Stomach smooth muscle (tissue), 2 donors: ENCODE measurements at regions not wholly inside any gene's neighbourhood (a gene's known extent, or its start where the extent isn't known, plus 50 kb on each side); places are given as distances from the start of the nearest gene placed in this dataset.

Experiments used
- H3K27ac ChIP-seq: one replicate; pipeline ENCODE4 v1.7.0; 2013; ENCODE audit warnings: mild to moderate bottlenecking, low read length, inconsistent platforms
- H3K27me3 ChIP-seq, 2 donors: one replicate each; pipeline ENCODE4 v1.7.0; 2013; ENCODE audit warnings: low read length in 2 of 2; ENCODE audit not compliant: insufficient read depth in 2 of 2, control insufficient read depth in 1 of 2
- H3K36me3 ChIP-seq, 2 donors: one replicate each; pipeline ENCODE4 v1.7.0; 2013; ENCODE audit warnings: low read length in 2 of 2; ENCODE audit not compliant: control insufficient read depth in 2 of 2, insufficient read depth in 2 of 2
- H3K4me1 ChIP-seq: one replicate; pipeline ENCODE4 v1.7.0; 2013; ENCODE audit warnings: low read length; ENCODE audit not compliant: control insufficient read depth, insufficient read depth
- H3K4me3 ChIP-seq, 2 donors: one replicate each; pipeline ENCODE4 v1.7.0; 2013; ENCODE audit warnings: low read length in 2 of 2
- H3K9ac ChIP-seq, 2 donors: one replicate each; pipeline ENCODE4 v1.7.0; 2013; ENCODE audit warnings: low read length in 2 of 2, mild to moderate bottlenecking in 1 of 2
- H3K9me3 ChIP-seq, 2 donors: one replicate each; pipeline ENCODE4 v1.7.0; 2013; ENCODE audit warnings: low read length in 2 of 2; ENCODE audit not compliant: control insufficient read depth in 2 of 2
- donor health status: healthy.
- donor health status: Pancreatic carcinoma.

GRCh38 chr20:61127311-61128039 lies 124.6 kb upstream of the CDH4 start:
- Histone ChIP-seq H3K27me3 (peaks cover 0 to 7% of the 10 kb centered on the region in 2 donors), H3K4me1 (no peaks in the 10 kb centered on the region), H3K27ac (no peak overlapping the region), H3K4me3 (no peak overlapping the region), H3K9ac (no peak overlapping the region), H3K36me3 (no peaks in the 10 kb centered on the region), H3K9me3 (no peaks in the 10 kb centered on the region)

- H3K27ac ChIP-seq, result no peak overlapping the region
- H3K36me3 ChIP-seq, result no peaks in the 10 kb centered on the region
- H3K4me3 ChIP-seq, result no peak overlapping the region
- peaks cover 0 to 12% of the 10 kb centered on the region in 2 donors for H3K27me3 ChIP-seq
- H3K4me1 ChIP-seq, result no peaks in the 10 kb centered on the region
- no peaks in the 10 kb centered on the region for H3K9me3 ChIP-seq
- H3K9ac ChIP-seq, result no peak overlapping the region
Measured at GRCh38 chr20:61128701-61129269, 123.3 kb upstream of the CDH4 start.

DNA sequence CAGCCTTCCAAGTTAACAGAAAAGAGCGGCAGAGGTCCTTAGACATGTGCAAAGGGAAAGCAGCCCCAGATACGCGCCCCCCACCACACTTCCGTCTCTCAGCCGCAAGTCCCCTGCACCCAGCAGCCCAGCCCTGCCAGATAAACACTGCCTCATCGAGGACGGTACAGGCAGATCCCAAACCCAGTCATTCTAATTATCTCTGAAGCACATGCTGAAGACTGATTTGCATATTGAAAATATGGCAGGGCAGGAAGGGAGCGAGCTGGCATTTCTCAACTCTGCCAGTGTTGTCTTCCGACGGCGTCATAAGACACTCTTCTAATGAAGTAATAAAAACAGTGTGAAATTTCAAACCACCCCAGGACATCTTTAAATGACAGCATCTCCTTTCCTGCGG lies 122.8 kb upstream of the CDH4 start:
- Histone ChIP-seq H3K36me3 (no peaks in the 10 kb centered on the region), H3K27ac (no peak overlapping the region), H3K9ac (no peak overlapping the region), H3K4me1 (no peaks in the 10 kb centered on the region), H3K4me3 (no peak overlapping the region), H3K27me3 (peaks cover 0 to 12% of the 10 kb centered on the region in 2 donors), H3K9me3 (no peaks in the 10 kb centered on the region)

DNA sequence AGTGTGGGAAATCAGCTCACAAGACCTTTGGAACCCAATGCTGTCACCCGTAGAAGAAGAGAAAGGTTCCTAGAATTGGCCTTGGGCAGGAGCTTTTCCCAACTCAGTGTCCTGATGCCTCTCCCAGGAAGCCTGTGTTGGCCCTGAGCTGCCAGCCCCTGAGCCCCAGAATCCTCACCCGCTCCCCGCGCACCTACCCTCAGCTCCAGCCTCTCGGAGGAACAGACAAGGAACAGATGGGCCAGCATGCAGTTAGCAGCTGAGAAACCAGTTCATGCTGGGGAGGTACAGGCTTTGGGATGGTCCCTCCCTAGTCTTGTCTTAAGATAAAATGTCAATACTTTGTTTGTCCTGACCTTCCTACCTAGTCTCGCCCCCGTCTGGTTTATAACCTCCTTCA lies 121.9 kb upstream of the CDH4 start:
- no peaks in the 10 kb centered on the region for H3K36me3 ChIP-seq
- H3K9ac ChIP-seq, result no peak overlapping the region
- no peaks in the 10 kb centered on the region for H3K9me3 ChIP-seq
- H3K4me3 ChIP-seq, result no peak overlapping the region
- H3K27me3 ChIP-seq, result peaks cover 0 to 13% of the 10 kb centered on the region in 2 donors
- no peaks in the 10 kb centered on the region for H3K4me1 ChIP-seq
- no peak overlapping the region for H3K27ac ChIP-seq

DNA sequence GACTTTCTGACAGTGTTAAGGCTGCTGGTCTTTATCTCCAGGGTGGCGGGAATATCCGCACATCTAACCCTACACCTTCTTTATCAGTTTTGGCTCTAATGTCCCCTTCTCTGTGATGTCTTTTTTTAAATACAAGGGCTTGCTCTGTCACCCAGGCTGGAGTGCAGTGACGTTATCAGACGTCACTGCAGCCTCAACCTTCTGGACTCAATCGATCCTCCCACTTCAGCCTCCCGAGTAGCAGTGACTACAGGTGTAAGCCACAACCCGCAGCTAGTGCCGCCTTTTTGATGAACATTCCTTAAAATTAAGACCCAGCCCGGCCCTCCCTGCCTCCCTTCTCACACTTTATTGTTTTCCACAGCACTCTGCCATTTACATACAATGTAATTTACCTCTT lies 120.1 kb upstream of the CDH4 start:
- H3K27ac ChIP-seq, result no peak overlapping the region
- H3K4me3 ChIP-seq, result no peak overlapping the region
- no peaks in the 10 kb centered on the region for H3K36me3 ChIP-seq
- no peak overlapping the region for H3K9ac ChIP-seq
- no peaks in the 10 kb centered on the region for H3K9me3 ChIP-seq
- no peaks in the 10 kb centered on the region for H3K4me1 ChIP-seq
- peaks cover 0 to 21% of the 10 kb centered on the region in 2 donors for H3K27me3 ChIP-seq

DNA sequence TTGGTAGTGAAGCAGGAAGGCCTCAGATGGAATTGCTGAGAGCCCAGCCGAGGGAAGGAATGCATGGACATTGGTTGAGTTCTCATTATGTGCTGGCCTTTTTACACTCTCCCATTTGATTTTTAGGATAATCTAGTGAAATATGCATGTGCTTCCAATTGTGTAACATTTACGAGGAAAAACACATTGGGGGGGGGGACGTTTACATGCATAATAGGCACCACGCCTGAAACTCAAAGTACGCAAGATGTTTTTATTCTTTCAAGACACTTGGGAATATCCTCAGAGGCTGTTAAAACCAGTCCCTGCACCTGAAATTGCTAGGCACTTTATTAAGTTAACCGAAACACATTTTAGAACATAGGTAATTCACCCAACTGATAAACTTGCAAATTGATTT lies 118.5 kb upstream of the CDH4 start:
- H3K4me1 ChIP-seq, result no peaks in the 10 kb centered on the region
- H3K9ac ChIP-seq, result no peak overlapping the region
- H3K27ac ChIP-seq, result no peak overlapping the region
- no peaks in the 10 kb centered on the region for H3K36me3 ChIP-seq
- peaks cover 0 to 21% of the 10 kb centered on the region in 2 donors for H3K27me3 ChIP-seq
- H3K9me3 ChIP-seq, result no peaks in the 10 kb centered on the region
- no peak overlapping the region for H3K4me3 ChIP-seq

DNA sequence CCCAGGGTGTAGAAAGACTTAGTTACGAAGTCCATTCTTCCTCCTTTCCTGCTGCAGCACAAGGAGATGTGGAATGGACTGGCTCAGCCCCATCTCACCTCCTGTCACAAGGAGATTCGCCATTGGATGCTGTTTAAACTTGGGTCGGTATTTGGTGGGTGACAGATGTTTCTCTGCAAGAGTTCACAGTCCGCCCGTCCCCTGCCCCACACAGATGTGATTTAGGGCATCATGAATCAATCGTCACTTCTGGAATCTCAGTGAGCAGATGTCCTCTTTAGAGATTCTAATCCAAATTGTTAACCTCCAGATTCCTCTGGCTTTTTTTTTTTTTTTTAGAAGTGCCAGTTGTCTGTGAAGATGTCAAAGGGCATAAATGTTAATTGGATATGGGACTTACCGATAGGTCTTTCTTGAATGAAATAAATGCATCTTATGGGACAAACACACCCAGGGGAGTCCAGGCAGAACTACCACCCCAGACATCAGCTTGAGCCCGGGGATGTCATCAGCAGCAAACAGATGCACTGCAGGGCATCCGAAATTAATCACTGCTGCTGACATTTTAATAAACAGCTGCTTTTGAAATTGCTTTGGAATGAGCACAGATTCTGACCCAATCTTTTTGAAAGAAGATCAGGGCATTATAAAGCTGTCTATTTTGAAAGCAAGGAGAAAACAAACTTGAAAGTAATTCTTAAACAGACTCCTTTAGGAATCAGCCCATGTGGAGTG lies 117.6 kb upstream of the CDH4 start:
- H3K4me3 ChIP-seq, result no peak overlapping the region
- peaks cover 0 to 21% of the 10 kb centered on the region in 2 donors for H3K27me3 ChIP-seq
- no peaks in the 10 kb centered on the region for H3K36me3 ChIP-seq
- no peak overlapping the region for H3K27ac ChIP-seq
- no peak overlapping the region for H3K9ac ChIP-seq
- no peaks in the 10 kb centered on the region for H3K4me1 ChIP-seq
- no peaks in the 10 kb centered on the region for H3K9me3 ChIP-seq

DNA sequence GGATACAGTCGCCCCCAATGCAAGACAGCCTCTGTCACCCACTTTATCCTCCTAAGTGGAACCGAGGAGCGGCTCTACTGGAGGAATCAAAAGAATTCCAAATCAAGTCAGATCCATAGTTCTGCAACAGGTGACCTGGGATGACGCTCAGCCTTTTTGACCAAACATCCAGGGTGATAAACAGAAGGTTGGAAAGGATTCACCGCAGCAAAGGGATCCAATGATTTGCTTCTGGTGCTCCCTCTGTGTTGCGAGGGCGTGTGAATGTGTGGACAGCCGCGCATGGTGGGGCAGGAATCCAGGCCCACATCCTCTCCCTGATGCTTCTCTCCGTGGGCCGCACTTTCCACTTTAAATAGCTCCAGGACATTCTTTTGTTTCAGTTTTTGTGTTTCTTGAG lies 116.8 kb upstream of the CDH4 start:
- Histone ChIP-seq H3K27ac (no peak overlapping the region), H3K4me3 (no peak overlapping the region), H3K9me3 (no peaks in the 10 kb centered on the region), H3K4me1 (no peaks in the 10 kb centered on the region), H3K27me3 (peaks cover 0 to 17% of the 10 kb centered on the region in 2 donors), H3K36me3 (no peaks in the 10 kb centered on the region), H3K9ac (no peak overlapping the region)

DNA sequence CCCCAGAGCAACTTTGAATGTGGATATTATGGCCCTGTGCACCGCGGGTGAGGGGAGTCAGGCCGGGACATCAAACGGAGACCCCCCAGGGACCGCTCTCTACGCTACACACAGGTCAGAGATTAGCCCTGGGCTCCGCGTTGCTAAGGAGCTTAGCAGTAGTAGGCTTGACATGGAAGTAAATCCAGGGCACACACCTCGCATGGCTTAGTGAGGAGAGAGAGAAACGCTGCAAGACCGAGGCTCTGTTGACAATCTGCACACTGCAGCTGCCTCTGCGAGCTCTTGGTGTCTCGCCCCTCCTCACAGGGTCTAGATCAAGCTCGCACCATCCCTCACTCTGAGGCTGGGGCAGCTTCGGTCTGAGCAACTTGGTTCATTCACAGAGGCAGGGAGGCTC lies 116.1 kb upstream of the CDH4 start:
- no peak overlapping the region for H3K27ac ChIP-seq
- H3K9ac ChIP-seq, result no peak overlapping the region
- H3K4me3 ChIP-seq, result no peak overlapping the region
- peaks cover 0 to 14% of the 10 kb centered on the region in 2 donors for H3K27me3 ChIP-seq
- no peaks in the 10 kb centered on the region for H3K4me1 ChIP-seq
- no peaks in the 10 kb centered on the region for H3K36me3 ChIP-seq
- H3K9me3 ChIP-seq, result no peaks in the 10 kb centered on the region

GRCh38 chr20:61138566-61138965 lies 113.5 kb upstream of the CDH4 start:
- Histone ChIP-seq H3K4me3 (no peak overlapping the region), H3K36me3 (no peaks in the 10 kb centered on the region), H3K9me3 (no peaks in the 10 kb centered on the region), H3K4me1 (no peaks in the 10 kb centered on the region), H3K27me3 (peaks cover 0 to 9% of the 10 kb centered on the region in 2 donors), H3K27ac (no peak overlapping the region), H3K9ac (no peak overlapping the region)

- Histone ChIP-seq H3K4me1 (no peaks in the 10 kb centered on the region), H3K9me3 (no peaks in the 10 kb centered on the region), H3K27me3 (peaks cover 0 to 9% of the 10 kb centered on the region in 2 donors), H3K9ac (no peak overlapping the region), H3K36me3 (no peaks in the 10 kb centered on the region), H3K27ac (no peak overlapping the region), H3K4me3 (no peak overlapping the region)
Measured at GRCh38 chr20:61139031-61139430, 113.0 kb upstream of the CDH4 start.
